GM21723 (cell line): ENCODE measurements at regions not wholly inside any gene's neighbourhood (a gene's known extent, or its start where the extent isn't known, plus 50 kb on each side); places are given as distances from the start of the nearest gene placed in this dataset.
"Not testable (repeated sequence)": the region's sequence is repeated elsewhere in the genome, so short reads cannot be mapped to it uniquely, and the experiment has no call there.

ENCODE experiments used
- ATAC-seq: cut with Tn5 transposase; IDR thresholded peaks from one replicate; pipeline ENCODE4 v1.9.1; 2021; ENCODE audit warnings: mild to moderate bottlenecking, moderate library complexity; ENCODE audit not compliant: unreplicated experiment

- no peak for ATAC-seq
Observed at GRCh38 chr7:20519645-20520044, 95.8 kb upstream of the ABCB5 start.

- ATAC-seq = no peak
Observed at GRCh38 chr7:20520530-20520929, 94.9 kb upstream of the ABCB5 start.

GRCh38 chr7:20521243-20521642, 94.2 kb upstream of the ABCB5 start:
- ATAC-seq = no peak

DNA sequence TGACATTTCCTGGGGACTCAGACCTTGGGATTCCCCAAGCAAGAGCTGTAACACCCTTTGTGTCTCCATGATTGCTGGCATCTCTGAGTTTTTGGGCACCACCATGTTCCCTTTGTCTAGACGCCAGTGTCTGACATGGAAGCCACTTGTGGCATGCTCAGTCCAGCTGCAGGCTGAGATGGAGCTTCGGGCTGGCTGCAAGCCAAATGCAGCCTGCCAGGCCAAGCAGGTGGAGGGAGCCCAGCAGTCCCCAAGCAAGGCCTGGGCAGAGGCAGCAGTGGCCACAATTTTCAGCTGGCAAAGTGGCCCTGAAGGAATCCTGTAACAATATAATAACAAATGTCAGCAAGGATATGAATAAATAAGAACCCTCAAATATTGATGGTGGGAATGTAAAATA, 86.2 kb upstream of the ABCB5 start:
- no peak for ATAC-seq

DNA sequence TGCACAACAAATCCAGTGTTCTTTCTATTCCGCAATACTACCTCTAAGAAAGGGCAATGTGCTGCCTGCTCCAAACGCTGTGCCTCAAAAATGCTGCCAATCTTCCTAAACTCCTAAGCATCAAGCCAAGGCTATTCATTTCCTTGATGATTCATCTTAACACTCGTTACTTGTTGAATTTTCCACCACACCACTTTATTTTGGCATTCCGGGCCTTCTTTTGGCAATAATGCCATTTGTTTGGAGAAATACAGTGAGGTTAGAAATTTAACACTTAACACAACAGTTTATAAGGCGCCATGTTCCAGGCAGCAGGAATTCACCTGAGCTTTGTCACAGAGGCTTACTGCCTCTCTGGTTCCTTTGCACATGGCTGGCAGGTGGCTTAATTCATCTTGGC, 82.6 kb upstream of the ABCB5 start:
- no peak for ATAC-seq

DNA sequence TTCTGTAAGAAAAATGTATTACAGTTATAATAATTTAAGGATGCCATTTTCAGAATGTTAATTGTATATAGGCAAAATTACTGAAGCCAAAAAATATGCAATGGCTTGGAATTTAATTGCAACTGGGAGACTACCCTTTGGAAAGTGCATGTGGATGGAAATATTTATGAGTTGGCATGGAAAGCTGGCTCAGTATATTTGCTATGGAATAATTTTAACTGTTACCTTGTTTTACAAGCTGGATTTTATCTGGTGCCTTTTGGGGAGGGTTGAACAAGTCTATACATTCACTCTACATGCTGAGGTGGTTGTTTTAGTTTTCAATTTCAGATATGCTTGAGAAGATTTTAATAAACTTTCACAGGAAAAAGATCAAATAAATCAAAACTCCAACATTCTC, 80.9 kb upstream of the ABCB5 start:
- ATAC-seq = no peak

DNA sequence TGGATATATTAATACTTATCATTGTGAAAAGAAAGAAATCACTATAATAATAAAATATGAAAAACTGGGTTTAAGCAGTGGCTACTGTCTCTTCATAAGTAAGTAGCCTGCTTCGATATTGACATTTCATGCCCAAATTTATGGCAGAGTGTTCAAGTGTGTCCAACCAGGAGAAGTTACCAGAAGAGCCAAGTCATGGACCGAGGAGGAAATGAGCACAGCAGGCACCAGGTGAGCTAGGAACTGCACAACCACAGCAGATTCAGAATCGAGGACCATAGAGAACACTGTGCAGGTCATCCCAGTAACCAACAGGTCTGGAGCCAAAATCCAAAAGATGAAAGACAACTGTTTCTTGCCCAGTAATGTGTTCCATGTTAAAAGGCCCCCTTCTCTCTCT, 79.9 kb upstream of the ABCB5 start:
- ATAC-seq = no peak

DNA sequence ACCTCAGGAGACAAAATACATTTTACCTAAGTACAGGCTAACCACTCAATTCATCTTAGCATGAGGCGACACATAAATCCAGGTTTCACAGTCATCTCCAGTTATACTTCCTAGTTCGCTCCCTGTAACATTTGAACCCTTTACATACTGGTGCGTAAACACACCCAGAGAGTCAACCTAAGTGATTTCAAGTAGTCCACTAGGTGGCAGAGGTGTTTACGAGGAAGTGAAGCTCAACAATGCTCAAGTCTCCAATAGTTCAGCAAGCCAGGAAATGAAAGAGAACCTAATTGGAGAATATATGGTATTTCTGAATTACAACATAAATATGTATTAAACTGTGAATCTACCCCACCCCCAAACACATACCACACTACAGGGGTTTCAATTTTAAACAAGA, 76.3 kb upstream of the ABCB5 start:
- no peak for ATAC-seq

DNA sequence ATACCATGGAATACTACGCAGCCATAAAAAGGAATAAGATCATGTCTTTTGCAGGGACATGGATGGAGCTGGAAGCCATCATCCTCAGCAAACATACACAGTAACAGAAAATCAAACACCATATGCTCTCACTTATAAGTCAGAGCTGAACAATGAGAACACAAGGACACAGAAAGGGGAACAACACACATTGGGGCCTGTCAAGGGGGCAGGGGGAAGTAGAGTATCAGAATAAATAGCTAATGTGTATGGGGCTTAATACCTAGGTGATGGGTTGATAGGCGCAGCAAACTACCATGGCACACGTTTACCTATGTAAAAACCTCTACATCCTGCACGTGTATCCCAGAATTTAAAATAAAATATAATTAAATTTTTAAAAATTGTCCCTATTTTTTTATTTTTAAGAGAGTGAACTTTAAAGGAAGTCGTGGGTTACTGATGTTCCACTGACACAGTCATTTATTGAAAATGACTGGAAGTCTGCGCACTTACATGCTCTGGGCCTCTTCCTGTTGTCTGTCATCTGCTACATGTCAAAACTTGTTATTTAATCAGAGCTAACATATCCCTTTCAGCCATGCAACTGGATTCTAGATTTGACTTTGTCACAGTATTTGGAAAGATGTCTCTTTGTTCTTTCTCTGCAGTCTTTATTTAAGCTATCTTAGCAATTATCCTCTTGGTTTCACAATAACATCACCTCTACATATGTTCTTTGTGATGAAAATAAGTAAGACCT, 73.7 kb upstream of the ABCB5 start:
- ATAC-seq = peak; percentile 65

GRCh38 chr7:20542594-20542993, 72.9 kb upstream of the ABCB5 start:
- no peak for ATAC-seq

- no peak for ATAC-seq
Observed at GRCh38 chr7:20543500-20543899, 72.0 kb upstream of the ABCB5 start.

GRCh38 chr7:20545016-20545415, 70.5 kb upstream of the ABCB5 start:
- no peak for ATAC-seq

DNA sequence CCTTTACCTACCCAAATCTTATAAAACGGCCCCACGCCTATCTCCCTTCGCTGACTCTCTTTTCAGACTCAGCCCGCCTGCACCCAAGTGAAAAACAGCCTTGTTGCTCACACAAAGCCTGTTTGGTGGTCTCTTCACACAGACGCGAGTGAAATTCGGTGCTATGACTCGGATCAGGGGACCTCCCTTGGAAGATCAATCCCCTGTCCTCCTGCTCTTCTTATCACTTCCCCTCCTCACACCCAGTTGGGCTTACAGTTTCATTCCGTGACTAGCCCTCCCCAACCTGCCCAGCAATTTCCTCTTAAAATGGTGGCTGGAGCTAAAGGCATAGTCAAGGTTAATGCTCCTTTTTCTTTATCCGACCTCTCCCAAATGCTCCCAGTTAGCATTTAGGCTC, 68.5 kb upstream of the ABCB5 start:
- not testable (repeated sequence) for ATAC-seq

DNA sequence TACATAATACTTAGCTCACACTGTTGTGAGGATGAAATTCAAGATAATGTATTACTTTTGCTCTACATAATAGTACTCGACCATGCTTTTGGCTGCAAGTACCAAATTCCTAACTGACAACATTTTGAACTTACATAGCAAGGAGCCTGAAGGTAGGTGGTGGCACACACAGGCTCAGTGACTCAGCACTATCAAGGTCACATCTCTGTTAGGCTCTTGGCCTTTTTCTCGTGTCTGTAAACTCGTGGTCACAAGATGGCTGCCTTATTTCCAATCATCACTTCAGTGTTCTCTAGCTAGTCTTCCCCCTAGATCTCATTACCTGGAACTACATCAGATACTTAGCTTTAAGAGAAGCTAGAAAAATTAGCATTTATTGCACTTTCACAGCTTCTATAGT, 61.4 kb upstream of the ABCB5 start:
- no peak for ATAC-seq

GRCh38 chr7:20556091-20556490, 59.4 kb upstream of the ABCB5 start:
- no peak for ATAC-seq

GRCh38 chr7:20557116-20557515, 58.4 kb upstream of the ABCB5 start:
- ATAC-seq = no peak

GRCh38 chr7:20558963-20559716, 56.3 kb upstream of the ABCB5 start:
- no peak for ATAC-seq

GRCh38 chr7:20559883-20560282, 55.6 kb upstream of the ABCB5 start:
- no peak for ATAC-seq

DNA sequence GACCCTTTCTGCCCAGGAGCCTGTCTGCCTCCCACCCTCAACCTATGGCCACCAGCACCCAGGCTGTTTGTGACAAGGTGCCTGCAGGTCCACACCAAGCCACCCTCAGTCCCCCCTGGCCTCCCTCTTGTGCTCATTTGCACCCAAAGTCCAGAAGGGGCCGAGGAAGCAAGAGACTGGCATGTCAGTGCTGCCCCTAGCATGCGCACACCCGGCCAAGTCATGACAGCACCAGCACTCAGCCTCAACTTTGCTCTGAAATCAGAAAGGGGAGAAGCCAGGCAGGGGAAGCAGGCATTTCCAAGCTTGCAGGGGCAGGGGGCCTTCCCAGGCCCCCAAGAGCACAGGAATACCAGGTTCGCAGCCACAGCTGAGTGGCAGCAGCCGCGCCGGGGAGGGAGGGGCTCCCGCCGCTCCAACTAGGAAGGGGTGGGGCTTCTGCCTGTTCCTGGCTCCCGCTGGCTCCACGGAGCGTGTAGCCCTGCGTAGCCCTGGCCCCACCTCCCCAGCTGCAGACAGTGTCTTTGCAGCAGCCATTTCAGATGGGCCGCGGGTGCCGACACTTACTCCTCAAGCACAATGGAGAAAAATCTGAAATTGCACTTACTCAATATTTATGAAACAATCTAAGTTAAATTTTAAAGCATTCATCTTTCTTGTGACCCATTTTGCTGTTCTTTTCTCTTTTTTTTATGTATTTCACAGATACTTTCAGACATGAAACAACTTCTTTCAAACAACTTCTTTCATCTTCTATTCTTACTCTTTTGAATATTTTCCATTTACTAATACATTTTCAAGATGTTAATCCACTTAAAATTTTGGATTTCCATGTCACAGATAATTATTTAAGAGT, 54.9 kb upstream of the ABCB5 start:
- no peak for ATAC-seq

- ATAC-seq = no peak
Observed at GRCh38 chr7:20561466-20561865, 54.0 kb upstream of the ABCB5 start.

- ATAC-seq = no peak
Observed at GRCh38 chr7:20561908-20562307, 53.6 kb upstream of the ABCB5 start.

GRCh38 chr7:20562461-20562860, 53.0 kb upstream of the ABCB5 start:
- ATAC-seq = no peak
